ENCODE measurements at regions not wholly inside any gene's neighbourhood (a gene's known extent, or its start where the extent isn't known, plus 50 kb on each side); places are given as distances from the start of the nearest gene placed in this dataset.

- TF ChIP-seq, protein P1, sequence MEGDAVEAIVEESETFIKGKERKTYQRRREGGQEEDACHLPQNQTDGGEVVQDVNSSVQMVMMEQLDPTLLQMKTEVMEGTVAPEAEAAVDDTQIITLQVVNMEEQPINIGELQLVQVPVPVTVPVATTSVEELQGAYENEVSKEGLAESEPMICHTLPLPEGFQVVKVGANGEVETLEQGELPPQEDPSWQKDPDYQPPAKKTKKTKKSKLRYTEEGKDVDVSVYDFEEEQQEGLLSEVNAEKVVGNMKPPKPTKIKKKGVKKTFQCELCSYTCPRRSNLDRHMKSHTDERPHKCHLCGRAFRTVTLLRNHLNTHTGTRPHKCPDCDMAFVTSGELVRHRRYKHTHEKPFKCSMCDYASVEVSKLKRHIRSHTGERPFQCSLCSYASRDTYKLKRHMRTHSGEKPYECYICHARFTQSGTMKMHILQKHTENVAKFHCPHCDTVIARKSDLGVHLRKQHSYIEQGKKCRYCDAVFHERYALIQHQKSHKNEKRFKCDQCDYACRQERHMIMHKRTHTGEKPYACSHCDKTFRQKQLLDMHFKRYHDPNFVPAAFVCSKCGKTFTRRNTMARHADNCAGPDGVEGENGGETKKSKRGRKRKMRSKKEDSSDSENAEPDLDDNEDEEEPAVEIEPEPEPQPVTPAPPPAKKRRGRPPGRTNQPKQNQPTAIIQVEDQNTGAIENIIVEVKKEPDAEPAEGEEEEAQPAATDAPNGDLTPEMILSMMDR (IDR thresholded peaks at IDR 0.05) = no peak
- no peak for TF ChIP-seq POLR2A (IDR thresholded peaks at IDR 0.05)
These were observed 403.7 kb downstream of the CCDC85A start for GRCh38 chr2:56587456-56587855.
